ENCODE measurements at regions not wholly inside any gene's neighbourhood (a gene's known extent, or its start where the extent isn't known, plus 50 kb on each side); places are given as distances from the start of the nearest gene placed in this dataset.

GRCh38 chr1:96308314-96308713 lies 413.3 kb upstream of the PTBP2 start:
- TF ChIP-seq POLR2AphosphoS5 (IDR thresholded peaks at IDR 0.05), result no peak
- TF ChIP-seq CTCF (IDR thresholded peaks at IDR 0.05), result no peak
- no peak for TF ChIP-seq POLR2A (IDR thresholded peaks at IDR 0.05)
